Ishikawa (cell line): ENCODE measurements at regions not wholly inside any gene's neighbourhood (a gene's known extent, or its start where the extent isn't known, plus 50 kb on each side); places are given as distances from the start of the nearest gene placed in this dataset.

Experiments
- CEBPB ChIP-seq: IDR thresholded peaks from 2 replicates; pipeline ENCODE4 v1.6.1; 2012
- CREB1 ChIP-seq: IDR thresholded peaks from 2 replicates; pipeline ENCODE4 v1.6.1; 2012; ENCODE audit warnings: low read depth
- EGR1 ChIP-seq: IDR thresholded peaks from 2 replicates; pipeline ENCODE4 v1.6.1; 2012
- EP300 ChIP-seq: IDR thresholded peaks from 2 replicates; pipeline ENCODE4 v1.6.1; 2012; ENCODE audit warnings: borderline replicate concordance
- FOXM1 ChIP-seq: IDR thresholded peaks from 2 replicates; pipeline ENCODE4 v1.6.1; 2012; ENCODE audit warnings: low read depth, borderline replicate concordance
- MAX ChIP-seq: IDR thresholded peaks from 2 replicates; pipeline ENCODE4 v1.6.1; 2012
- NFIC ChIP-seq: IDR thresholded peaks from 2 replicates; pipeline ENCODE4 v1.6.1; 2012
- RAD21 ChIP-seq: IDR thresholded peaks from 2 replicates; pipeline ENCODE4 v1.6.1; 2012; ENCODE audit warnings: low read depth
- TAF1 ChIP-seq: IDR thresholded peaks from 2 replicates; pipeline ENCODE4 v1.6.1; 2012; ENCODE audit warnings: low read depth, mild to moderate bottlenecking
- TCF12 ChIP-seq: IDR thresholded peaks from 2 replicates; pipeline ENCODE4 v1.6.1; 2012; ENCODE audit warnings: low read depth
- TEAD4 ChIP-seq: IDR thresholded peaks from 2 replicates; pipeline ENCODE4 v1.6.1; 2012
- USF1 ChIP-seq: IDR thresholded peaks from 2 replicates; pipeline ENCODE4 v1.6.1; 2012
- YY1 ChIP-seq: IDR thresholded peaks from 2 replicates; pipeline ENCODE4 v1.6.1; 2012; ENCODE audit warnings: low read depth
- ZBTB7A ChIP-seq: IDR thresholded peaks from 2 replicates; pipeline ENCODE4 v1.6.1; 2012; ENCODE audit warnings: low read depth
- TF ChIP-seq, protein P1 (sequence below): IDR thresholded peaks from 2 replicates; pipeline ENCODE4 v1.6.1; 2012; ENCODE audit warnings: low read depth, mild to moderate bottlenecking

DNA sequence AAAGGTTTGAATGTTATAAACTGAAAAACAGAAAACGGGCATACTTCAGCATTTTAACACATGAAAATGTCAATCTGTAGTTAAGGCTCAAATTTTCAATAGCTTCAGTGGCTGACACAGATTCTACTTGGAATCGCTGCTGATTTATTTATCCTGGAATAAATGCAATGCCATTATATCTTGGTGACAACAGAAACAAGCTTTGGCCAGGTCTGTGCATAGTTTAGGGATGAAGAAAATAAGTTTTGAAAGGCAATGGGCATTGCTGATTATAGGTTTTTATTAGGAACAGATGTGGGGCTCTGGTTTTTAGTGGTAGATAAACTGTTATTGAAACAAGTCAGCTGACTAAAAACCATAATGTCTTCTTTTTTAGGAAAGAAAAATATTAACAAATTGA is 96.8 kb upstream of the SOX4 start:
- TF ChIP-seq TAF1 (no peak), TEAD4 (no peak), MAX (no peak), CEBPB (no peak), YY1 (no peak), TCF12 (no peak), RAD21 (no peak), CREB1 (no peak), NFIC (no peak), EP300 (no peak), FOXM1 (no peak)
- TF ChIP-seq, protein P1, sequence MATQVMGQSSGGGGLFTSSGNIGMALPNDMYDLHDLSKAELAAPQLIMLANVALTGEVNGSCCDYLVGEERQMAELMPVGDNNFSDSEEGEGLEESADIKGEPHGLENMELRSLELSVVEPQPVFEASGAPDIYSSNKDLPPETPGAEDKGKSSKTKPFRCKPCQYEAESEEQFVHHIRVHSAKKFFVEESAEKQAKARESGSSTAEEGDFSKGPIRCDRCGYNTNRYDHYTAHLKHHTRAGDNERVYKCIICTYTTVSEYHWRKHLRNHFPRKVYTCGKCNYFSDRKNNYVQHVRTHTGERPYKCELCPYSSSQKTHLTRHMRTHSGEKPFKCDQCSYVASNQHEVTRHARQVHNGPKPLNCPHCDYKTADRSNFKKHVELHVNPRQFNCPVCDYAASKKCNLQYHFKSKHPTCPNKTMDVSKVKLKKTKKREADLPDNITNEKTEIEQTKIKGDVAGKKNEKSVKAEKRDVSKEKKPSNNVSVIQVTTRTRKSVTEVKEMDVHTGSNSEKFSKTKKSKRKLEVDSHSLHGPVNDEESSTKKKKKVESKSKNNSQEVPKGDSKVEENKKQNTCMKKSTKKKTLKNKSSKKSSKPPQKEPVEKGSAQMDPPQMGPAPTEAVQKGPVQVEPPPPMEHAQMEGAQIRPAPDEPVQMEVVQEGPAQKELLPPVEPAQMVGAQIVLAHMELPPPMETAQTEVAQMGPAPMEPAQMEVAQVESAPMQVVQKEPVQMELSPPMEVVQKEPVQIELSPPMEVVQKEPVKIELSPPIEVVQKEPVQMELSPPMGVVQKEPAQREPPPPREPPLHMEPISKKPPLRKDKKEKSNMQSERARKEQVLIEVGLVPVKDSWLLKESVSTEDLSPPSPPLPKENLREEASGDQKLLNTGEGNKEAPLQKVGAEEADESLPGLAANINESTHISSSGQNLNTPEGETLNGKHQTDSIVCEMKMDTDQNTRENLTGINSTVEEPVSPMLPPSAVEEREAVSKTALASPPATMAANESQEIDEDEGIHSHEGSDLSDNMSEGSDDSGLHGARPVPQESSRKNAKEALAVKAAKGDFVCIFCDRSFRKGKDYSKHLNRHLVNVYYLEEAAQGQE: no peak

DNA sequence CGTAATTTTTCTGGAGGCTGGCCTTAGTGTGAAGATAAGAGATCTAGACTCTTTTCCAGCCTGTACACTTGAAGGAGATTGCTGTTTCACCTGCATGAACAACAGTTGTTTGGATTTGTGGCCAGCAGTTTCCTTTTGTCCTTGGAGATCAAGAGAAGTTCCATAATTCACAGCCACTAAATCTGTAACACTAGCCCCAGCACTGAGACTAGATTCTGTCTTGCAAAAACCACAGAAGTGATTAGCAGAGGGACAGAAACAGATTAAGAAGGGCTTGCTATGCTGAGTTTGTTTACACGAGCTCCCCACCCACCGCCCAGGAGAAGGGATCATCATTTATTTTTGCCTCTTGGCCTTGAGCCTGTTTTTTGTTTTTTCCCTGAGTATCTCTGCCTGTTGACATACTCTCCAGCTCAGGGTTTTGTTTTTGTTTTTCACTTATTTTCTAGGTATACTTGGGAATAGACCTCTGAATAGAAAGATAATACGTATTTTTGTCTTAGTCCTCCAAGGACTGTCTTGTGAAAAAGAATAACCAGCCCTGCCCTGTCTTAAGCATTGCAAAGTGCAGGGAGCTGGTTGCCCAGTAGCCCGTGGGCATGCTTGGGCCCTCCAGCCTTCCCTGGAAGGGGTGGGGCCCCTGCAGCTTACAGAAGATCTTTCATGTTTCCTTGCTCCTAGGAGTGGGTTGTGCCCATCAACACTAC is 93.1 kb upstream of the SOX4 start:
- TF ChIP-seq USF1: no peak
- TF ChIP-seq CEBPB: no peak
- TF ChIP-seq YY1: no peak
- no peak for TF ChIP-seq CREB1
- no peak for TF ChIP-seq EP300
- TF ChIP-seq TEAD4: no peak
- TF ChIP-seq ZBTB7A: no peak
- no peak for TF ChIP-seq TCF12
- TF ChIP-seq, protein P1: no peak
- no peak for TF ChIP-seq NFIC
- TF ChIP-seq EGR1: no peak
- TF ChIP-seq RAD21: no peak
- no peak for TF ChIP-seq FOXM1
- no peak for TF ChIP-seq MAX
- no peak for TF ChIP-seq TAF1

DNA sequence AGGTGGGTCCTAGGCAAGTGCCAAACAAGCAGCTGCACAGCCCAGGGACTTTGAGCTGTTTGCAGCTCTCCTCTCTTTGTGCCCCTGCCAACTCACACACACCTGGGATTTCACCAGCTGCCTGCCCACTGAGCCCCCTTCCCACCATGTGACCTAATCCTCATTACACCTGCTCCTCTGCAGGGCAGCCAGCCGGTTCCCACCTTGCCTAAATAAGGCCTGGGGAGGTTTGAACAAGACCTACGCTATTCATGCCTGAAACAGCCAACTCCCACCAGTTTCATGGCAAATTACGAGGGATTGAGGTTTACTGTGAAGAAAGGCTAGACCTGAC is 92.6 kb upstream of the SOX4 start:
- TF ChIP-seq USF1 (no peak), CREB1 (no peak), NFIC (no peak), FOXM1 (no peak), YY1 (no peak), TAF1 (no peak), RAD21 (no peak), EGR1 (no peak), ZBTB7A (no peak), CEBPB (no peak), EP300 (no peak), TEAD4 (no peak), TCF12 (no peak), MAX (no peak)
- TF ChIP-seq, protein P1: no peak

DNA sequence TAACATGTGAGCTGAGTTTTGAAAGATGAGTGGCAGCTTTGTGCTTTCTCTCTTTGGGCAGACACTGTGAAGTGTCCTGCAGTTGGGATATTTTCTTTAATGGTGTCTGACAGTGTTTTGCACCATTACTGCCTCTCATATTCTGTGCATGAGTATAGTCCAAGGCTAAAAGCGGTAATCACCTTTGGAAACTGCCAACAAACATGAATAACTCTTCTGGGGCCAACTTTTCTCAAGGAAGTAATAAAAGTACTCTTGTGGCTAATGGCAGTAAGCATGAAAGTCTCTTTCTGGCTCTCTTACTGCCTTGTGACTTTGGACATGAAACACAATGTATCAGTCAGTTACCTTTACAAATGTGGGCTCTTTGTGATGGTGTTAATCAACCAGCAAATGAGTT is 91.7 kb upstream of the SOX4 start:
- TF ChIP-seq CEBPB: no peak
- TF ChIP-seq CREB1: no peak
- no peak for TF ChIP-seq TCF12
- no peak for TF ChIP-seq RAD21
- TF ChIP-seq NFIC: no peak
- no peak for TF ChIP-seq FOXM1
- no peak for TF ChIP-seq EGR1
- TF ChIP-seq EP300: no peak
- TF ChIP-seq USF1: no peak
- TF ChIP-seq, protein P1: no peak
- TF ChIP-seq TEAD4: no peak
- TF ChIP-seq TAF1: no peak
- no peak for TF ChIP-seq YY1
